ENCODE measurements at regions not wholly inside any gene's neighbourhood (a gene's known extent, or its start where the extent isn't known, plus 50 kb on each side); places are given as distances from the start of the nearest gene placed in this dataset.
"Not testable (repeated sequence)": the region's sequence is repeated elsewhere in the genome, so short reads cannot be mapped to it uniquely, and the experiment has no call there.

DNA sequence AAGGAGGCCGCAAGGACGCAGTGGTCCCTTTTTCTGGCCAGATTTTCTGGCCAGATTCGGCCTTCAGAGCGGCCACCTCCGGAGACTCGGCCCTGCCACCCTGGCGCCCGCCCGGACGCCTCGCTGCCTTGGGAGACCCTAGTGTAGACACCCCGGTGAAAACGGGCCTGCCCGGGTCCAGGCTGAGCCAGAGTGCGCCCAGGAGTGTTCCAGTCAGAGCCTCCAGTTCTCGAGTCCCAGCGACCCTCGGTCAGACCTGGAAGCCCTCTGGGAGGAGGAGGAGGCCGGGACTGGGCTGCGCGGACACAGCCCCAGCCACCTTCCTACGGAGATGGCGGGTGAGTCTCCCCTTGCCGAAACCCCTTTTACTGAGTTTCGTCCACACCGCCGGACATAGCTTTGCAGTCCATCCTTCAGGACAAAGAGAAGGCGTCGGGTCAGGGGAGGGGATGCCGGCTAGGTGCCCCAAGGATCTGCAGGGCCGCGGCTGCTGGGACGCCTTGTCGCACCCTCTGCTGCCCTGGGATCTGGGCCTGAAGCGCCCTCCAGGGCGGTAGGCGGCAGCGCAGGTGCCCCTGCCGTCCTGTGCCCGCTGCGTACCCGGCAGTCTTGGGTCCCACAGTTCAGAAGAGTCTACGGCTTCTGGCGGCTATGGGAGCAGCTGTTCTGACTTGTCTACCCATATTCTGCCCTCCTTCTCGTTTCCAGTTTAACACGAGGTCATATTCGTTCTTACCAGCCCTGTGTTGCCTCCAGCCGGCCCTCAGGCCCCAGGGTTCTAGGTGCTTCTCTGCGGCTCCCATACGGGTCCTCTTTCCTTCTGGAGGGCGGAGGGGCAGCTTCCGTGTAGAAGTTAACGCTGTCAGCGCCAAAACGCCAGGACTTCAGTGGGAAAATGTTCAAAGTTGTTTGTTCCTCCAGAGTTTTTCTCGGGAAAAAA lies 1771.7 kb upstream of the CDH9 start:
- DNase-seq (ENCODE audit: low spot score), result no peak

DNA sequence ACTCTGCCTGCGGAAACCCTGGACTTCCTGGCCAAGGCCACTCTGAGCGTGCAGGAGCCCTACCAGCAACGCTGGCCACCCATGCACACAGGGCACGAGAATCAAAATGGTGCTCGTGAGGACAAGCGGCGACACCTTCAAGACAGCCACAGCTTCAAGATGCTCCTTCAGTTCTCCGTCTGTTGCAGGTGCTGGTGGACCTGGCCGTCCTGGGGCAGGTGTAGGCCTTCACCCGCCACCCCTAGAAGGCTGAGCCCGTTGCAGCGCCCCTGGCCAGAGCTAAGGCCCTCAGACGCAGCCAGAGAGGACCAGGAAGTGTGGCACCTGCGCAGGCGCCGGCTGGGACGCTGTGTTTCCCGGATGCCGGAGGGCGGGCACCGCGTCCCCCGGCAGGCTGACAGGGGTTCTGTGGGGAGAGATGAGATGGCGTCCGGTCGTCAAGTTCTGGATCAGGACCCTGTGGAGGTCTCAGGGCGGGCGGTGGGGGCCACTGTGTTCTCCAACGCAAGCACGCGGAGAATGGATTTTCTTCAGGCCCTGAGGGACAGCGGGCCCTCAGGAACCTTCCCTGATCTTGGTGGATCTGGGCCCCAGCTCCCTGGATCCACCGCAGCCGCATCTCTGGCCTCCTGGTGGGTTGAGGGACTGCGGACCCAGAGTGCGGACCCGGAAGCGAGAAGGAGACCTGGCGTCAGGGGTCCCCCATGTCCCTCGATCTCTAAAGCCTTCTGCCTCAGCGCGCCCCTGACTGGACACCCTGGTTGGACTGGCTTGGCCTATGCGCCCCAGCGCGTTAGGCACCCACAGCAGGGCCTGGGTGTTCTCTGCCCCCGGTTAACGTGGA lies 1770.8 kb upstream of the CDH9 start:
- no peak for DNase-seq (ENCODE audit: low spot score)

GRCh38 chr5:28807195-28807729 lies 1768.9 kb upstream of the CDH9 start:
- no peak for DNase-seq (ENCODE audit: low spot score)

- not testable (repeated sequence) for DNase-seq (ENCODE audit: low spot score)
These were observed 1760.6 kb upstream of the CDH9 start for GRCh38 chr5:28799035-28799434.

DNA sequence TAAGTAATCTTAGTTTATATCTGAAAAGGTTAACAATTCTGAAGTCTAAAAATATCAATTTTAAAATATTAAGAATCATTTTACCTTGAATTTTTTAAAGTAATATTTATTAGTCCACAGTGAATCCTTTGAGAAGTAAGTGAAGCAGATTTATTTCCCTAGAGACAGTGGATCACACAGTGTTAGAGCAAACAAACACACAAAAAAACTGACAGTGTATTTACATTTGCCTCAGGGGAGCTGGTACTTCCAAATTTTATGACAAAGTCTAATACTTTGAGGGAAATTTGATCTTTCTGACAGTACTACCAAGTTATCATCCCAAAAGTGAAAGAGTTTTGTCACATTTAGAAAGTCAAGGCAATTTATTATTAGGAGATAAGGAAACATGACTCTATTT lies 1750.6 kb upstream of the CDH9 start:
- DNase-seq (ENCODE audit: low spot score), result no peak

- DNase-seq (ENCODE audit: low spot score), result no peak
These were observed 1741.8 kb upstream of the CDH9 start for GRCh38 chr5:28780083-28780692.

DNA sequence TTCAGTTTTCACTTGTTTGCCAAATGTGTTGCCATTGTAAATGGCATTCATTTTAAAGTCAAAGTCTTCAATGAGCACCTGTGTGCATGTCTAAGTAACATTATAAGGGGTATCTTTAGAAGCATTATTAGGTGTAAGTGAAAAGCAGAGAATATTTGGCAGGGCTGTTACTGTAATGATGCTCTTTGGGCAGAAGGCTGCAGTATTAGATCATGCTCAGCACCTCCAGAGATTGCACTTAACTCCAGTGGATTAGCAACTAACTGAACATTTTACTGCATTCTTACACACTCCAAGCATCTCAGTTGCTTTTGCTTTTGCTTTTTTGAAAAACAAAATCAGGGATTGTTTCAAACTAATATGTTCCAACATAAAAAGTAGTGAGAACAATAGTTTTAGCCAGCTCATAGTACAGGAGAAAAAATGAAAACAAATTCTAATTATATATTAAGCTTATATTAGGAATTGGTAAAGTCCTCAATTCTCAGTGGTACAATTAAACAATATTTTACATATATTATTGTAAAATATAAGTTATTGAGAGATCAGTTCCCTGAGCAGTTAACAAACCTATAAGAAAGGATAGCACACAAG lies 1740.9 kb upstream of the CDH9 start:
- DNase-seq (ENCODE audit: low spot score), result peak; percentile 63

DNA sequence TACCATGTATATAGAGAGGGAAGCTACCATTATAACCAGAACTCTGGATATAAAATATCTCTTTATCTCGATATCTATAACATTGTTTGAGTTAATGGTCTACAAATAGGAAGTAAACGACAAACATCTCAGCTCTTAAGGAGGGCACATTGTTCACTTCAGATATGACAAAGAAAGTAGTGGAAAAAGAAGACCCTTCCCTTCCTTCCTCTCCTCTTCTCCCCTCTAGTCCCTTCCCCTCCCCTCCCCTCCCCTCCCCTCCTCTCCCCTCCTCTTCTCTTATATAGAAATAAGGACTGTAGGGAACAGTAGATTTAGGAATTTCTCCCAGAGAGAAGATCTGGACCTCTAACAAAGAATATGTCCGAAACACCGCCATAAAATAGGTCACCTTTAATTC lies 1731.9 kb upstream of the CDH9 start:
- DNase-seq (ENCODE audit: low spot score), result no peak

GRCh38 chr5:28766565-28767158 lies 1728.3 kb upstream of the CDH9 start:
- peak; percentile 73 for DNase-seq (ENCODE audit: low spot score)

DNA sequence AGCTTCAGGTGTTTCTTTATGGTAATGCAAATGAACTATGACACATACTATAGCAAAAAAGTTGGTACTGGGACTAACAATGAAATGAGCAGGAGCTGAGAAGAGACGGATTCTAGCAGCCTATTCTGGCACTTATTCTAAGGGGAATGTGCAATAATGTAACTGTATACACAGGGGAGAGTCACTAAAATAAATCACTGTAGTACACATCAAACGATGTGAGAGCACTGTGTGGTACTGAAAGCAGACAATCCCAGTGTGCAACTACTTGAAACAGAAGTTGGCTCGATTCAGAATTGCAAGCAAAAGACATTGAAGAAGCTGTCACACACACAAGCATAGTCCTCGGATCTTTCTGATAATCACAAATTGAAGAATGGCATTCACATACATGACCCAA lies 1713.0 kb upstream of the CDH9 start:
- no peak for DNase-seq (ENCODE audit: low spot score)

- DNase-seq (ENCODE audit: low spot score), result no peak
These were observed 1711.9 kb upstream of the CDH9 start for GRCh38 chr5:28750251-28750650.

- DNase-seq (ENCODE audit: low spot score), result no peak
These were observed 1710.1 kb upstream of the CDH9 start for GRCh38 chr5:28748446-28748845.

- DNase-seq (ENCODE audit: low spot score), result no peak
These were observed 1705.3 kb upstream of the CDH9 start for GRCh38 chr5:28743716-28744110.

DNA sequence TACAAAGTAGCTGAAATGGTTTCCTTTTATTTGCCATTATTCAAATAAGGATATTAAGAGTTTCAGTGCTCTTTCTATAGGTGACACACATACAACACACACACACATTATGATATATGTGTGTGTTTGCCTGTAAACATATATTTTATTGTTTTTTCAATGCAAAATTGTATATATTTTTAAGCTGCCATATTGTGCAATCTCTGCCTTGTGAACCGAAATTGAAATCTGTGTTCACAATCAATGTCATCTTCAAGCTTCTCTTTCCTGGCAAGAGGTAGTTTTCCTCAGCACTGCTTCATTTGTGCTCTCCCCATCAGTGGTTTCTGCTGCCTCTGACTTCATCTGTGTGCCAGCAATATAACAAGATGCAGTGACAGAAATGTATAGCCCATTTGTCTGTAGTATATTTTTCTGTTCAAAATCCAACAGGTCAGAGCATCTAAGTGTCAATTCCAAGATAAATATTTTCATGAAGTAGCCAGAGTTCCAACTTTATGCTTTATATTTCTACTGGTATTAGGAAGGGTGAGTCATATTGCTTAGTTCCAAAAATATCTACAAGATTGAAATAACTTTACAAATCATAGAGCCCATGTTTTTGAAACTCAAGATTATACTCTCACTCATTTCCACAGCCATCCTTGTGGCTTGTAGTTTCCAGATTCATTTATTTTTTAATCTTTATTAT lies 1704.8 kb upstream of the CDH9 start:
- DNase-seq (ENCODE audit: low spot score), result no peak

GRCh38 chr5:28737682-28738081 lies 1699.3 kb upstream of the CDH9 start:
- no peak for DNase-seq (ENCODE audit: low spot score)

GRCh38 chr5:28737222-28737621 lies 1698.8 kb upstream of the CDH9 start:
- no peak for DNase-seq (ENCODE audit: low spot score)

DNA sequence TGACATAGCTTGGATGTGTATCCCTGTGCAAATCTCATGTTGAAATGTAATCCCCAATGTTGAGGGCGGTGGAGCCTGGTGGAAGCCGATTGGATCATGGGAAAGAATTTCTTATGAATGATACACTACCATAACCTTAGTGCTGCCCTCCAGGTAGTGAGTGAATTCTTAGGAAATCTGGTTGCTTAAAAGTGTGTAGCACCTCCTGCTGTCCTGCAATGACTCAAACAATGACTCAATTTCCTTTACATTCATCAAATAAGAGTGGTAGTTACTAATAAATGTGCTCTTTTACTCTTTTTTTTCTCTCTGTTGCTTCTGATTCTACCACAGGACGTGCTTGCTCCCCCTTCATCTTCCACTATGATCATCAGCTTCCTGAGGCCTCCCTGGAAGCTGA lies 1696.0 kb upstream of the CDH9 start:
- no peak for DNase-seq (ENCODE audit: low spot score)

- DNase-seq (ENCODE audit: low spot score), result no peak
These were observed 1690.7 kb upstream of the CDH9 start for GRCh38 chr5:28729067-28729466.

DNA sequence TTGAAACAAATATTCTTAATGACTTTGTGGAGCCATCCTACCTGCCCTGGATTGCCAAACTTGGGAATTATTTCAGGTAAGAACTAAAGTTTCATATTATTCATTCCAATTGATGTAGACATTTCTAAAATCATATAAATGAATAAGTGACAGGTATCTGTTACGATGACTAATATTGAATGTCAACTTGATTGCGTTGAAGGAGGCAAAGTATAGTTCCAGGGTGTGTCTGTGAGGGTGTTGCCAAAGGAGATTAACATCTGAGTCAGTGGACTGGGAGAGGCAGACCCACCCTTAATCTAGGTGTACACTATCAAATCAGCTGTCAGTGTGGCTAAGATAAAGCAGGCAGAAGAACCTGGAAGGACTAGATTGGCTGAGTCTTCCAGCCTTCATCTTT lies 1688.4 kb upstream of the CDH9 start:
- no peak for DNase-seq (ENCODE audit: low spot score)

- no peak for DNase-seq (ENCODE audit: low spot score)
These were observed 1686.6 kb upstream of the CDH9 start for GRCh38 chr5:28725001-28725400.

Measured in SK-N-DZ (cell line).